HG02623 (cell line): ENCODE measurements at regions not wholly inside any gene's neighbourhood (a gene's known extent, or its start where the extent isn't known, plus 50 kb on each side); places are given as distances from the start of the nearest gene placed in this dataset.

Source experiments
- ATAC-seq: cut with Tn5 transposase; IDR thresholded peaks from one replicate; pipeline ENCODE4 v1.9.1; 2021; ENCODE audit warnings: moderate library complexity; ENCODE audit not compliant: unreplicated experiment

- no peak for ATAC-seq
Measured at GRCh38 chr1:13878021-13878420, 178.0 kb downstream of the PRDM2 start.

GRCh38 chr1:13878451-13878850 is 178.5 kb downstream of the PRDM2 start:
- no peak for ATAC-seq

- ATAC-seq, result no peak
Measured at GRCh38 chr1:13881385-13882088, 181.5 kb downstream of the PRDM2 start.

GRCh38 chr1:13888351-13888986 is 188.5 kb downstream of the PRDM2 start:
- ATAC-seq, result no peak

DNA sequence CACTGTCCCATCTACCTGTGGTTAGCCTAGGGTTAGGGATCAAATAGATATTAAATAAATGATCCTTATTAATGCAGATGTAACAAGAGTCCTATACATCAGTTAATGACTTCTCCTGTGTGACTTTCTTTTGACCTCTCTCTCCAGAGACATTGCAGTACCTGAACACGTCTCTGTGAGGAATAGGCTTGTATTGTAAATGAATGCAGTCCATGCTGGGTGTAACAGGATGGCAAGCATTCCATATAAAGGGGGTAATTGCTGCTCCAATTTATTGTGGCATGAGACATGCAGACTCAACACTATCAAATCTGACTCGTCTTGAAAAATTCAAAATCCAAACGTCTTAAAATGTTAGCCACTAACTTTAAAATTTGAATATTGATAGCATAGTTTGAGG is 189.5 kb downstream of the PRDM2 start:
- ATAC-seq, result no peak

GRCh38 chr1:13890766-13891165 is 190.8 kb downstream of the PRDM2 start:
- no peak for ATAC-seq

DNA sequence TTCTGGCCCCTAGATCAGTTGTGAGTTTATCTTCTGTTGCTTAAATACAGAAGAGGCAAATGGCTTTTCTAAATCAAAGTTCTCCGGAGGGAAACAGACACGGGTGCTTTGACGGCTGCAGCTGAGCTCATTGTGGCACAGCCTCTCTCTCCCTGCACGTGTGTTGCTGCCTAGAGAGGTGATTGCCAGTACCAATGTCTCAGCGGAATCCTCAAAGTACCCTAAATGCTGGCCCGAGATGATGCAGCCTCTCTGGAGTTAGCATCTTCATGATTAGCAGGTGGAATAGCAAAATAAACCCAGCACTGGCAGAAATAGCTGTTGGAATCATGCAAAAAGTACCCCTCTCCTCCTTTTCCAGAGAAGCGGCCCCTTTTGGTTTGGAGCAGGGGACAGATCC is 192.2 kb downstream of the PRDM2 start:
- ATAC-seq, result no peak

- ATAC-seq, result no peak
Measured at GRCh38 chr1:13892671-13893325, 192.8 kb downstream of the PRDM2 start.

DNA sequence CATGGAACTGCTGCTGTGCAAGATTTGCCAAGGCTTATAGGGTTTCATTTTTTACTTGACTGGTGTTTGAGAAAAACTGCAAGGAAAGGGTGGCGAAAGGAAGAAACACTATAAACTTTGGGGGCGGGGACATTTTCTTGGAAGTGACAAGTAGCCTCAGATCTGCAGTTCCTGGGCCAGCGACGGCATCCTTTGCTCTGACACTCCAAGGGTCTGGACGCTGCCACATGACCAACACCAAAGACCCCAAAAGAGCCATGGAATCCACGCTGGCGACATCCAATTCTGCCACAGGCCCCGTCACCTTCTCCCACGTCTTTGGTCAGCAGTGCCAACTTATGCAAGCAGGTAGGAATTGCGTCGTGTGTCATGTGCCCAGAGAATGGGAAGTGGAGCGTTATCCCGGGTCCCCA is 193.4 kb downstream of the PRDM2 start:
- ATAC-seq, result no peak

DNA sequence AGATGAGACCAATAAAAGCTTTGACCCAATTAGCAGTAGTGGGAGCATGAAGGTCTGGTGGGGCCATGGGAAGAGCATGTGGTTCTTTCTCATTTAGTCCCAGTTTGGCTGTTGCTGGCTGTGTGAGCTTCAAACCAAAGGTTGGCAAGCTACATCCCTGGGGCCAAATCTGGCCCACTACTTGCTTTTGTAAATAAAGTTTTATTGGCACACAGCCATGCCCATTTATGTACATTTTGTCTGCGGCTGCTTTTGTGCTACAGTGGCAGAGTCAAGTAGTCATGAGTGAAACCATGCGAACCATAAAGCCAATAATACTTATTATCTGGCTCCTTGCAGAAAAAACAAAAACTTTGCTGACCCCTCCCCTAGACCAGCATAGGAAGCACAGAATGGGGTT is 196.9 kb downstream of the PRDM2 start:
- ATAC-seq, result no peak

DNA sequence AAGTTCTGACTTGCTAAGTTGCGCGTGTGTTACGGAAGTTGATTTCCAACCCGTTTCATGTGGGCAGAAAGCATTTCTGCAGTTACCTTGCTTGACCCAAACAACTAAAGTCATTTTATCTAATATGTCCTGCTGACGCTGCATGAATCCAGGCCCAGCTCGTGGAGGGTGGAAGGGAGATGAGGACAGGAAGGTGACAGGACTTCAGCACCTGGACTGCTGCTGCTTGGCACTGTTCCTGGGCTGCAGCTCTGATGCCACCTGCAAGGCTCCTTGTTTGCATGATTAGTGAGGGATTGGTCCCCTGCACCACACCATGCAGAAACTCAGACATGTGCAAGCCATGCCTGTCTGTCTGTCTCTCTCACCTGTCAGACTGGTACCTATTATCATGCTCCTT is 198.4 kb downstream of the PRDM2 start:
- no peak for ATAC-seq

- no peak for ATAC-seq
Measured at GRCh38 chr1:13899856-13900255, 199.9 kb downstream of the PRDM2 start.

- ATAC-seq, result no peak
Measured at GRCh38 chr1:13900583-13900982, 200.6 kb downstream of the PRDM2 start.

GRCh38 chr1:13901039-13901438 is 201.1 kb downstream of the PRDM2 start:
- ATAC-seq, result no peak

DNA sequence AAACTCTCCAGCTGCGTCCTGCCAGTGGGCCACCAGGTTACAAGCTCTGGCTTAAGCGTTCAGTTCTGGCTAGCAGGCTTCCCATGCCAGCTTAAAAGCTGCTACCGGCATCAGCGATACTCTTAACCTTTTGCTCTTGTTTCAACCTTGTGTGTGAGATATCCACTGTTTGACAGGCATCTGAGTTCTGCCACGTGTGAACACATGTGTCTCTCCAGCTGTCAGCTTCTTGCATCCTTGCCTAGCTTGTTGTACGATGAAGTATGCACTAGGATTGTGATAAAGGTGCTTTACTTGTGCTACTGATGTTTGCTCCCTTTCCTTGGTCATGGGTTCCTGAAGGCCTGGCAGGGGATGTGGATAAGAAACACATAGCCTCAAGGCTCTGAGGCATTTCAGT is 201.6 kb downstream of the PRDM2 start:
- no peak for ATAC-seq

GRCh38 chr1:13908128-13908527 is 208.1 kb downstream of the PRDM2 start:
- peak; percentile 56 for ATAC-seq

DNA sequence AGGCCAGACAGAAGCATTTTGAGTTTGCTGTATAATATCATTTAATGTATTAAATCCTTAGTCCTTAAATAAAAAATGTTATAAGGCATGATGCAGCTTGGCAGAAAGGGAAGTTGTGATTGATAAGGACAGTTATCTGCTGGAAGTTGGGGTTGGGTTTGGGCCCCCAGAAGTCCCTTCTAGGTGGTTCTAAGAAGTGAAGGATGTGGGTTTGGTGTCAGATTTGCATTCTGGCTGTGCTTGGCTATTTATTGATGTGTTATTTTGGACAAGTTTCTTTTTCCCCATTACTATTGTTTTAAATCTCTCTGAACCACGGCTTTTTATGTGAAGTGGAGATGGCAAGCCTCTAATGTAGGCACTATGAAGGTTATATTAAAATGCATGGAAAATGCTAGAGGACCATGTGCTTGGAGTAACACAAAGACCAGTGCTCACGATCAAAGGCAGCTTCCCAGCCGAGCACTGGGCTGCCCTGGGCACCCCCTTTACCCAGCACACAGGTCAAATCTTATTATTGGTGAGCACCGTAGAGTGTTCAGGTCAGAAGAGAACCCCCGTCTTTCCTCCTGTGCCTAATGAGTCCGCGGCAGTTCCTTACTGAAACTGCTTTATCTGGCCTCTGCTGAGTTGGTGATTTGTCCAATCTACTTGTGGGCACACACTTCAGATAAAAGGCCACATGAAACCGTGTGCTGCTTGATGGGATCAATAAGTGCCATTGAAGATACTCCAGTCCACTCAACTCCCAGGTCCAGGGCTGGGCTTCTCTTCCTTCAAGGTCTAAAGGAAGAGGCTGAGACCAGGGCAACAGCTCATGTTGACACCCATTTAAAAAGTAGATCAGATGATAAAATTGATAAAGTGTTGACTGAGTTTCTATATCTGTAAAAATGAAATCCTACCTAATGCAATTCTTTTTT is 212.0 kb downstream of the PRDM2 start:
- no peak for ATAC-seq

DNA sequence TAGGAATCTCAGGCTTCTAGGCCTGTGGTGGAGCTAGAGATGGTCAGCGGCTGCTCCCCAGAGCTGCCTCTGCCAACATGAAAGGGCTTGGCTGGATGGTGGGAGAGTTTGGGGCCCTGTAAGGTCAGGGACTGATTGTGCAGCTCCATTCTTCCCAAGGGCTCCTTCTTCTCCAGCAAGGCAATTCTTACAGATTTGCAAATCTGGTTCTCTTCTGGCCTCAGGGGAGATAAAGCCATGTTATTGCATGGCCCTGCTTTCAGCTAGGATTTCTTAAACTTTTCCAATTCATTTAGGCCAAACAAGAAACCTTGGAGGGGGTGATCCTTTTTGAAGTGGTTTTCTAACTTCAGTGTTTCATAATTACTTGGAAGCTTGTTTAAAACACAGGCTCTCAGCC is 213.4 kb downstream of the PRDM2 start:
- no peak for ATAC-seq

DNA sequence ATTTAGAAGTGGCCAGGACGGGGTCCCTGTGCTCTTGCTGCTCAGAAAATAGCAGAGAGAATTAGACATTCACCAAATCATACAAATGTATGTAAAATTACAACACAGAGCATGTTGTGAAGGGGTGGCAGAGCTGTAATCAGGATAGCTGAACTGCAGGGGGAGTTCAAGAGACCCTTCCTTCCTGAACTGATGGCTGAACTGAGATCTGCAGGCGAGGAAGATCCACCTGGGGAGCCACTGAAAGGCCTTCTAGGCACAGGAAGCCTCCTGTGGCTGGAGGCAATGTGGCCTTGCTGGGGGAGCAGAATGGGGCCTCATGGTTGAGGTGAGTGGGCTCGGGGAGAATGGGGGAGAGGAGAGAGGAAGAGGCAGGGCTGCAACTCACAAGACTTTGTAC is 216.5 kb downstream of the PRDM2 start:
- no peak for ATAC-seq

DNA sequence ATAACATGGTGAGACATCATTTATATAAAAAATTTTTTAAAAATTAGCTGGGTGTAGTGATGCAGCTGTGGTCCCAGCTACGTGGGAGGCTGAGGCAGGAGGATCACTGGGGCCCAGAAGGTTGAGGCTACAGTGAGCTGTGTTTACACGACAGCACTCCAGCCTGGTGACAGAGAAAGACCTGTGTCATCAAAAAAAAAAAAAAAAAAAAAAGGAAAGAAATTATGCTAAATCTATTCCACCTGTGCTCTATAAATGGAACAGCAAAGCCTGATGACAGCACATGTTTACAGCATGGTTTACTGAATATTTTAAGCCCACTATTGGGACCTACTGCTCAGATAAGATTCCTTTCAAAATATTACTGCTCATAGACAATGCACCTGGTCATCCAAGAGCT is 217.6 kb downstream of the PRDM2 start:
- ATAC-seq, result no peak

- ATAC-seq, result no peak
Measured at GRCh38 chr1:13918862-13919261, 218.9 kb downstream of the PRDM2 start.
